ENCODE measurements at regions not wholly inside any gene's neighbourhood (a gene's known extent, or its start where the extent isn't known, plus 50 kb on each side); places are given as distances from the start of the nearest gene placed in this dataset.

- Histone ChIP-seq H3K27me3 (replicated peaks) (no peaks in the 10 kb centered on the region), H3K36me3 (replicated peaks) (no peaks in the 10 kb centered on the region), H3K4me3 (ENCODE audit: low read depth, low read length) (no peak overlapping the region), H3K27ac (no peak overlapping the region)
- no peak for DNase-seq
- in situ Hi-C loops (cut with HindIII; ENCODE audit: low pct_ligation_motif_present, low sequenced_read_pairs): no loop called here
- no peak for TF ChIP-seq CTCF (IDR thresholded peaks at IDR 0.05; ENCODE audit: low read depth, low read length, missing control alignments)
Measured at GRCh38 chr1:30478799-30479563, 244.4 kb downstream of the MATN1 start.

GRCh38 chr1:30478283-30478682 lies 245.1 kb downstream of the MATN1 start:
- H3K27ac ChIP-seq: no peak overlapping the region
- no peaks in the 10 kb centered on the region for H3K36me3 ChIP-seq (replicated peaks)
- TF ChIP-seq CTCF (IDR thresholded peaks at IDR 0.05; ENCODE audit: low read depth, low read length, missing control alignments): no peak
- H3K4me3 ChIP-seq (ENCODE audit: low read depth, low read length): no peak overlapping the region
- no peaks in the 10 kb centered on the region for H3K27me3 ChIP-seq (replicated peaks)
- no peak for DNase-seq
- in situ Hi-C loops (cut with HindIII; ENCODE audit: low pct_ligation_motif_present, low sequenced_read_pairs): no loop called here

GRCh38 chr1:30477588-30477987 lies 245.8 kb downstream of the MATN1 start:
- no peak overlapping the region for H3K4me3 ChIP-seq (ENCODE audit: low read depth, low read length)
- in situ Hi-C loops (cut with HindIII; ENCODE audit: low pct_ligation_motif_present, low sequenced_read_pairs): no loop called here

GRCh38 chr1:30476911-30477459 lies 246.4 kb downstream of the MATN1 start:
- no peak overlapping the region for H3K27ac ChIP-seq
- TF ChIP-seq CTCF (IDR thresholded peaks at IDR 0.05; ENCODE audit: low read depth, low read length, missing control alignments): no peak
- no peaks in the 10 kb centered on the region for H3K27me3 ChIP-seq (replicated peaks)
- H3K36me3 ChIP-seq (replicated peaks): no peaks in the 10 kb centered on the region
- no peak overlapping the region for H3K4me3 ChIP-seq (ENCODE audit: low read depth, low read length)
- in situ Hi-C loops (cut with HindIII; ENCODE audit: low pct_ligation_motif_present, low sequenced_read_pairs): no loop called here
- DNase-seq: no peak

More at GRCh38 chr1:30477588-30477987, 245.8 kb downstream of the MATN1 start:
- no peak for TF ChIP-seq CTCF (IDR thresholded peaks at IDR 0.05; ENCODE audit: low read depth, low read length, missing control alignments)
- Histone ChIP-seq H3K27me3 (replicated peaks) (no peaks in the 10 kb centered on the region), H3K36me3 (replicated peaks) (no peaks in the 10 kb centered on the region), H3K27ac (no peak overlapping the region)
- no peak for DNase-seq

GRCh38 chr1:30476476-30476875 lies 246.9 kb downstream of the MATN1 start:
- Histone ChIP-seq H3K36me3 (replicated peaks) (no peaks in the 10 kb centered on the region), H3K27me3 (replicated peaks) (no peaks in the 10 kb centered on the region), H3K27ac (no peak overlapping the region), H3K4me3 (ENCODE audit: low read depth, low read length) (no peak overlapping the region)
- no peak for DNase-seq
- TF ChIP-seq CTCF (IDR thresholded peaks at IDR 0.05; ENCODE audit: low read depth, low read length, missing control alignments): no peak
- in situ Hi-C loops (cut with HindIII; ENCODE audit: low pct_ligation_motif_present, low sequenced_read_pairs): no loop called here
